ENCODE measurements at regions not wholly inside any gene's neighbourhood (a gene's known extent, or its start where the extent isn't known, plus 50 kb on each side); places are given as distances from the start of the nearest gene placed in this dataset.
"Not testable (repeated sequence)": the region's sequence is repeated elsewhere in the genome, so short reads cannot be mapped to it uniquely, and the experiment has no call there.

DNA sequence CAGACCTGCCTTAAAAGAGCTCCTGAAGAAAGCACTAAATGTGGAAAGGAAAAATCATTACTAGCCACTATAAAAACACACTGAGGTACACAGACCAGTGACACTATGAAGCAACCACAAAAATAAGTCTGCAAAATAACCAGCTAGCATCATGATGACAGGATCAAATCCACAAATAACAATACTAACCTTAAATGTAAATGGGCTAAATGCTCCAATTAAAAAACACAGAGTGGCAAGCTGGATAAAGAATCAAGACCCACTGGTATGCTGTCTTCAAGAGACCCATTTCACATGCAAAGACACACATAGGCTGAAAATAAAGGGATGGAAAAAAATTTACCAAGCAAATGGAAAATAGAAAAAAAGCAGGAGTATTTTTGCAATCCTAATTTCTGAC, 114.5 kb downstream of the MTHFS start:
- H3K4me1 ChIP-seq (ENCODE audit: control insufficient read depth in 1 of 2, extremely low read depth in 1 of 2, insufficient read depth in 2 of 2, low read length in 2 of 2); H3K27ac Mint-ChIP-seq; H3K27ac ChIP-seq (ENCODE audit: low read length); H3K36me3 ChIP-seq (ENCODE audit: control insufficient read depth in 2 of 2, extremely low read depth in 1 of 2, insufficient read depth in 1 of 2, low read length in 1 of 2); ATAC-seq (replicated peaks in 1 of 4); H3K4me1 Mint-ChIP-seq; H3K4me3 ChIP-seq (ENCODE audit: control insufficient read depth in 1 of 2, extremely low read depth in 1 of 2, low read length in 1 of 2); POLR2A ChIA-PET; H3K4me3 Mint-ChIP-seq; DNase-seq; H3K9me3 ChIP-seq; CTCF ChIA-PET: not testable (repeated sequence)
- peaks cover 15 to 26% (median 20%) of the 10 kb centered on the region in 3 donors for H3K9me3 Mint-ChIP-seq
- peaks cover 12% of the 10 kb centered on the region for H3K36me3 Mint-ChIP-seq
- peaks cover 10 to 21% of the 10 kb centered on the region in 2 donors for H3K27me3 Mint-ChIP-seq
- H3K27me3 ChIP-seq (replicated peaks in 1 of 2; ENCODE audit: control insufficient read depth in 2 of 2, extremely low read depth in 1 of 2, insufficient read depth in 2 of 2, low read length in 1 of 2): peaks cover 0 to 15% of the 10 kb centered on the region in 2 experiments

All from T-cell (primary cell).